PC-9 (cell line): ENCODE measurements at regions not wholly inside any gene's neighbourhood (a gene's known extent, or its start where the extent isn't known, plus 50 kb on each side); places are given as distances from the start of the nearest gene placed in this dataset.
A peak's percentile ranks its signal among the peaks of the same experiment; 100 is the strongest.

ENCODE experiments used
- BruUV-seq: library from RNA; stranded (reverse); fragments of 400-500 nt; replicated peaks from 2 replicates; lab custom pipeline; 2021; lab: Mats Ljungman, UMichigan
- CTCF ChIA-PET: fragments of 300-600 bp; sonication (Branson Sonifier 250); formaldehyde crosslinking; loops from one replicate; lab custom pipeline; 2022; ENCODE audit warnings: antibody characterized with exemption; lab: Charles Lee
- POLR2A ChIA-PET: fragments of 300-600 bp; sonication (Branson Sonifier 250); formaldehyde crosslinking; loops from one replicate; lab custom pipeline; 2022; ENCODE audit warnings: antibody characterized with exemption; ENCODE audit not compliant: unreplicated experiment; lab: Charles Lee
- DNase-seq, 2 experiments: peaks; one replicate each; pipeline versions ENCODE4 v3.0.0 to v3.0.0-alpha.2; 2015 to 2022; ENCODE audit warnings: mixed read lengths in 1 of 2
- H2AFZ ChIP-seq: fragments of 200-600 bp; sonication (generic); 2 replicates; pipeline ENCODE4 v1.8.1; 2017; ENCODE audit warnings: antibody characterized with exemption
- H3F3A ChIP-seq: fragments of 200-600 bp; sonication (generic); 2 replicates; pipeline ENCODE4 v1.8.1; 2017; ENCODE audit warnings: antibody characterized with exemption, mild to moderate bottlenecking, low read depth; ENCODE audit not compliant: insufficient read depth
- H3K27ac ChIP-seq: fragments of 200-600 bp; sonication (generic); 2 replicates; pipeline ENCODE4 v1.6.1; 2016; ENCODE audit warnings: mixed run types
- H3K27me3 ChIP-seq: fragments of 200-600 bp; sonication (generic); 2 replicates; pipeline ENCODE4 v1.6.1; 2016; ENCODE audit warnings: low read depth, mixed run types; ENCODE audit not compliant: insufficient read depth
- H3K36me3 ChIP-seq: fragments of 200-600 bp; sonication (generic); 2 replicates; pipeline ENCODE4 v1.6.1; 2016; ENCODE audit warnings: low read depth, mixed run types
- H3K4me1 ChIP-seq: fragments of 200-600 bp; sonication (generic); replicated peaks from 2 replicates; pipeline ENCODE4 v1.6.1; 2016; ENCODE audit warnings: mixed run types; ENCODE audit not compliant: insufficient read depth
- H3K4me2 ChIP-seq: fragments of 200-600 bp; sonication (generic); 2 replicates; pipeline ENCODE4 v1.6.1; 2017; ENCODE audit warnings: mixed run types
- H3K4me3 ChIP-seq: fragments of 200-600 bp; sonication (generic); 2 replicates; pipeline ENCODE4 v1.6.1; 2016; ENCODE audit warnings: mixed run types
- H3K79me2 ChIP-seq: fragments of 200-600 bp; sonication (generic); 2 replicates; pipeline ENCODE4 v1.6.1; 2017; ENCODE audit warnings: low read depth, mixed run types
- H3K9me2 ChIP-seq: fragments of 200-600 bp; sonication (generic); 2 replicates; pipeline ENCODE4 v1.8.1; 2017; ENCODE audit warnings: mild to moderate bottlenecking; ENCODE audit not compliant: insufficient read depth
- H3K9me3 ChIP-seq: fragments of 200-600 bp; sonication (generic); 2 replicates; pipeline ENCODE4 v1.8.1; 2016; ENCODE audit warnings: low read depth; ENCODE audit not compliant: insufficient read depth
- H4K20me1 ChIP-seq: fragments of 200-600 bp; sonication (generic); 2 replicates; pipeline ENCODE4 v1.8.1; 2017; ENCODE audit not compliant: insufficient read depth
- CTCF ChIP-seq: fragments of 200-600 bp; sonication (generic); conservative IDR thresholded peaks from 2 replicates; pipeline ENCODE4 v1.6.1; 2017; ENCODE audit warnings: mixed run types, antibody characterized with exemption, mild to moderate bottlenecking, moderate library complexity
- EZH2 ChIP-seq: fragments of 200-600 bp; sonication (generic); IDR thresholded peaks from 2 replicates; pipeline ENCODE4 v1.8.0; 2017; ENCODE audit warnings: antibody characterized with exemption, low read depth
- intact Hi-C: fragments of 100-400 bp; cut with micrococcal nuclease; formaldehyde crosslinking; loops from one replicate; pipeline ENCODE4 v1.10.0; 2022; ENCODE audit not compliant: unreplicated experiment

- CTCF ChIA-PET: no interaction called here
- Histone ChIP-seq H3K9me3 (no peaks in the 10 kb centered on the region), H3K4me3 (no peak overlapping the region), H2AFZ (no peak overlapping the region), H3K4me1 (no peaks in the 10 kb centered on the region), H3K27me3 (no peaks in the 10 kb centered on the region), H3F3A (no peaks in the 10 kb centered on the region), H3K9me2 (no peaks in the 10 kb centered on the region), H3K27ac (no peak overlapping the region), H4K20me1 (no peaks in the 10 kb centered on the region), H3K36me3 (no peaks in the 10 kb centered on the region), H3K79me2 (no peaks in the 10 kb centered on the region), H3K4me2 (no peak overlapping the region)
- POLR2A ChIA-PET: no interaction called here
- BruUV-seq: no TSS peak
- DNase-seq: no peak
- intact Hi-C loops: no loop called here
- TF ChIP-seq EZH2 (no peak), CTCF (peak; percentile 30; the same call in 1 of the 2 replicates)
Measured at GRCh38 chr1:84757301-84757700, 67.0 kb upstream of the SSX2IP start.

GRCh38 chr1:84756455-84757082 lies 66.3 kb upstream of the SSX2IP start:
- Histone ChIP-seq H3K4me1 (no peaks in the 10 kb centered on the region), H3K9me3 (no peaks in the 10 kb centered on the region), H2AFZ (no peak overlapping the region), H3K9me2 (no peaks in the 10 kb centered on the region), H3K4me2 (no peak overlapping the region), H3K36me3 (no peaks in the 10 kb centered on the region), H3F3A (no peaks in the 10 kb centered on the region), H3K27ac (no peak overlapping the region), H4K20me1 (no peaks in the 10 kb centered on the region), H3K79me2 (no peaks in the 10 kb centered on the region), H3K27me3 (no peaks in the 10 kb centered on the region), H3K4me3 (no peak overlapping the region)
- TF ChIP-seq CTCF (no peak), EZH2 (no peak)
- intact Hi-C loops: no loop called here
- POLR2A ChIA-PET: no interaction called here
- no peak for DNase-seq
- CTCF ChIA-PET: no interaction called here
- no TSS peak for BruUV-seq

- no peaks in the 10 kb centered on the region for H4K20me1 ChIP-seq
- no peaks in the 10 kb centered on the region for H3K36me3 ChIP-seq
- CTCF ChIA-PET: no interaction called here
- no peaks in the 10 kb centered on the region for H3K79me2 ChIP-seq
- no peak overlapping the region for H3K27ac ChIP-seq
- TF ChIP-seq CTCF: no peak
- no peak for TF ChIP-seq EZH2
- no peaks in the 10 kb centered on the region for H3F3A ChIP-seq
- no peaks in the 10 kb centered on the region for H3K27me3 ChIP-seq
- no peak overlapping the region for H3K4me2 ChIP-seq
- H3K9me2 ChIP-seq: no peaks in the 10 kb centered on the region
- H2AFZ ChIP-seq: no peak overlapping the region
- no peak overlapping the region for H3K4me3 ChIP-seq
- H3K4me1 ChIP-seq: no peaks in the 10 kb centered on the region
- POLR2A ChIA-PET: no interaction called here
- BruUV-seq: no TSS peak
- intact Hi-C loops: no loop called here
- H3K9me3 ChIP-seq: no peaks in the 10 kb centered on the region
- DNase-seq: no peak
Measured at GRCh38 chr1:84756001-84756400, 65.7 kb upstream of the SSX2IP start.
